T-helper 2 cell treated with Interferon-gamma antibody and Interleukin-4, amounts not matched to agents 100 ng/mL and 5 ng/mL, for 36 hours (primary cell): ENCODE measurements at regions not wholly inside any gene's neighbourhood (a gene's known extent, or its start where the extent isn't known, plus 50 kb on each side); places are given as distances from the start of the nearest gene placed in this dataset.
"Not testable (repeated sequence)": the region's sequence is repeated elsewhere in the genome, so short reads cannot be mapped to it uniquely, and the experiment has no call there.

ENCODE experiments used
- intact Hi-C: fragments of 100-400 bp; cut with micrococcal nuclease; formaldehyde crosslinking; loops from one replicate; pipeline ENCODE4 v1.15.1; 2023

DNA sequence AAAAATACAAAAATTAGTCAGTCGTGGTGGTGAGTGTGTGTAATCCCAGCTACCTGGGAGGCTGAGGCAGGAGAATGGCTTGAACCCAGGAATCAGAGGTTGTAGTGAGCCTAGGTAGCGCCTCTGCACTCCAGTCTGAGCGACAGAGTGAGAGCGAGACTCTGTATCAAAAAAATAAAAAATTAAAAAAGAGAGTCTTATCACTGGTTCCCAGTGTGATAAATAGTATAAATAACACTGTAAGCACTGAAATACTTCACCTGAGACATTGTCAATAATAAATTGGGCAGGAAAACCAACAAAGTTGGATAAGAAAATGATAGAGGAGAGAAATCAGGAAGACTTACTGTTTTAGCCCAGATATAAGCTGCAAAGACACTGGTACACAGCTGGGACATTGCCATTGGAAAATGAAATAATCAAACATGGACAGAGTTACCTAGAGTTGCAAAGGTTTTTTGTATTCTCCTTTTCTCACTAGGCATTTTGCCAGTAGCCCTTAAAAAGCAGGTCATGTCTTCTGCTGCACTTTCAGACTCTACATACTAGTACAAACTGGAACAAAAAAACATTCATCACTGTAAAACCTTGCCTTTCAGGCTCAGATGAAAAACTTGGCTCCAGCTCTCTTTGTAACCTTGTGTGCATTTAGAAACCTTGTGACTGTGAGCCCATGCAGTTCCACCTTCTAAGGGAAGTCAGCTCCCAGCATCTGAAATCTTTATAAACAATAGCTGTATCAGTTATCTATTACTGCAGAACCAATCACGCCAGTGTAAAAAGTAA, 55.0 kb upstream of the PPP1R2C start:
- intact Hi-C loops: no loop called here

DNA sequence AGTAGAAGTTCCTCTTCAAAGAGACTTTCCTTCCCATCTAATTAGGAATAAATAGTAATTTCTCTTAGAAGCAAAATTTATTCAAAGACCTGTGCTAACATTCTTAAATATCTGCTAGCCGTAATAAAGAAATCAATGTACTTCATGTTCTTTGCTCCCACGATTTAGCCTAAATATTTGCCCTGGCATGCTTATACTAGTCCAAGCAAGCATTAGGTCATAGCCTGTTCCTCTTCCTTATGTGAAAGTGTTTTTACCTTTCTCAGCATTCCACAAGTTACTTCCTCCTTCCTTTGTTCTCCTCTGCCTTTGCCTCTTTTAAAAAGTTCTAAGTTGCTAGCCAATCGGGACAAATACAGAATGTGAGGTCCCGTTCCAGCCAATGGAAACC, 55.6 kb upstream of the PPP1R2C start:
- intact Hi-C loops: not testable (repeated sequence)

DNA sequence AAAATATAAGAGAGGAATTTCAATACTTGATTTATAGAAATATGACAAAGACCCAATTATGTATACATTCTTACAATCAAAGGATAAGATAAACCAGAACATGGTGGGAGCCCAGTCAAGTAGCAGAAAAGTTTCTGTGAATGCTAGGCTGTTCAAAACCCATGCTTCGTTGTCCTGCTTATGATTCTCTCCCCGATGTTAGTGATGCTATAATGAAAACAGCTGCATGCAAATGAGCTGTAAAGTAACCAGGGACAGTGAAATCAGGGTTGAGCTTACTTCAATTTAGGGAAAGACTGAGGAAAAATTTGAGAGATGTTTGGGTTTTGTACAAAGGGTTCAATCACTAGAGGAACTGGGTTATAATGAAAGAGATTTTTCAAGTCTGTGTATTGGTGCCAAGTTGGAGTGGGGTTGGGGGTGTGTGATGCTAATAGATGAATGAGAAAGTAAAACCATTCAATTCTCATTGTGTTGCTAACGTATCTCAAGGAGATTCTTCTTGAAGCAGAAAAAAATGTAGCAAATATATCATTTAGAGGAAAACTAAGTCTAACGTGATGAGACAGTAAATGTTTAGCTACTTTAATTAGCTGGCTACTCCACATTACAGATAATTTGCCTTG, 59.3 kb upstream of the PPP1R2C start:
- intact Hi-C loops: no loop called here

DNA sequence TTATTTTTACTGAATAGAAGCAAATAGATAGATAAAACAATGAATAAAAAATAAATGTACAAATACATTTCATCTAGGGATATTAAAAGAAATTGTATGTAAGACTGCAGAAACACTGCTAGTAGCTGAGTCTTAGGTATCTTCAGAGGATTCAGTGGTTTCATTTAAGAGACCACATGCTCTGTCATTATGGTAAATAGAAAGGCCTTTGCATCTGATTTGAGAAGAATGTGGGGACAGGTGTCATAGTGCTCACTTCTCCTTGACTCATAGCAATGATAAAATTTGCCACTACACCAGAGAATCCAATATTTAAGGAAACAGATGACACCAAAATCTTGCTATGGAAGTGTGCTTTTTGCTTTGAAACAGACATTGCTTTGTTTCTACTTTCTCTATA, 59.8 kb upstream of the PPP1R2C start:
- intact Hi-C loops: no loop called here

DNA sequence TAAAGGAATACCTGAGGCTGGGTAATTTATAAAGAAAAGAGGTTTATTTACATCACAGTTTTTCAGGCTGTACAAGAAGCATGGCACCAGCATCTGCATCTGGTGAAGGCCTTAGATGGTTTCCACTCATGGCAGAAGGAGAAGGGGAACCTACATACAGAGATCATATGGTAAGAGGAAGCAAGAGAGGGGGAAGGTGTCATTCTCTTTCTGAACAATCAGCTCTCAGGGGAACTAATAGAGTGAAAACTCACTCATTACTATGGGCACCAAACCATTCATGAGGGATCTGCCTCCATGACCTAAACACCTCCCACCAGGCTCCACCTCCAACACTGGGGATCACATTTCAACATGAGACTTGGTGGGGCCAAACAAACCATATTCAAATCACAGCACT, 61.7 kb upstream of the PPP1R2C start:
- intact Hi-C loops: no loop called here

DNA sequence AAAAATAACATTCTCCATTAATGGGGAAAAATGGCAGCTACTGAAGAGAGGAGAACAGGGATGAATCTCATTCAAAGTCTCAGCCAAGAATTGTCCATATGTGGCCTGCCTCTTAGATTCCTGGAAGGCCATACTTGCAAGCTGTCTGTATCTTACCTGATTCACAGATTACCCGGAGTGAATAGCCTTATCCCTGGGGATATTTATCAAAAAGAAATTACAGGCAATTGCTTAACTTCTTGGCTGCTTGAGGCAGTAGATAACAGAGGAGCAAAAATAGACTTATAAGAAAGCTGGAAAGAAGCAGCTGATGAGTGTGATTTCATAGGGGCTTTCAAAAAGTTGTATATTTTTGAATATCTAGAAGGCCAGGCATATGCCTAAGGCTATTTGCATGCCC, 68.8 kb upstream of the PPP1R2C start:
- intact Hi-C loops: no loop called here

DNA sequence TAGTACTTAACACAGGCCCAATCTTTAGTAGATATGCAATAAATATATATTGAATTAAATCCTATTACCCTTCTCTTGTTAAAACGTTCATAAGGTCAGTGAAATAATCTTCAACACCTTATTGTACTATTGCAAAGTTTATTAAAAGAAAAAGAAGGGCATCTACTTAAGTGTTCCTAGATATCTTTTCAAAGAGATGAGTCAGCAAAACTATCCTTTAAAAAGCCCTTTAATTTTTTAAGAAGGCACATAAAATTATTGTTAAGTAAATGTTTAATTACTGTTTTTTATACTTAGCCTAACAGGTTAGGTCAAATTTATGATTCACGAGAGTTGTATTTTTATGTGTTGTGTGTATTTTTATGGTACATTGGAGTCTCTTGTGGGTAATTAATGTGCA, 77.3 kb upstream of the PPP1R2C start:
- intact Hi-C loops: no loop called here

DNA sequence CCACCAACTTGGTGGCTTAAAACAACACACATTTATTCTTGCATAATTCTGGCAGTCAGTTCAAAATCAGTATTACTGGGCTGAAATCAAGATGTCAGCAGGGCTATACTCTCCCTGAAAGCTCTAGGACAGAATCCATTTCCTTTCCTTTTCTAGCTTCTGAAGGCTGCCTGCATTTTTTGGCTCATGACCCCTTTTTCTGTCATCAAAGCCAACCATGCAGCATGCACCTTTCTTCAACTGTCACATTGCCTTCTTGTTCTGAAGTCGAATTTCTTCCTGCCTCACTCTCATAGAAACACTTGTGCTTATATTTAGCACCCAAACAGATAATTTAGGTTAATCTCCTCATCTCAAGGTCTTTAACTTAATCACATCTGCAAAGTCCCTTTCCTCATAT, 79.8 kb upstream of the PPP1R2C start:
- intact Hi-C loops: no loop called here

DNA sequence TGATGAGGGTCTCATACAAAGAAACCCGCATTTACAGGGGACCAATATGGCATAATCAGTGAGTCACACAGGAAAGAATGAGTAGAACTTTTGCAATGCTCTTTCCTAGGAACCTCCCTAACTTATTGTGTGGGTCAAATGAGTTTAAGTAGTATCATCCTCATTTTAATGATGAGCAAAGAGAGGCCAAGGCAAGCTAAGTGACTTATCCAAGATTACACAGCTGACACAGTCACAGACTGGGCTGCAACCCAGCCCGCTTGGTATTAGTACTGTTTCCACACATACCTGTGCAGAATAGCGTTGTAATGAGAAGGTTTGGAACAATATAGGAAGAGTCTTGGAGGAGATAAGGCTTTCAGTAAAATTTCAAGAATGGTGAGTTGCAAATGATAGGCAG, 91.0 kb upstream of the PPP1R2C start:
- intact Hi-C loops: no loop called here

DNA sequence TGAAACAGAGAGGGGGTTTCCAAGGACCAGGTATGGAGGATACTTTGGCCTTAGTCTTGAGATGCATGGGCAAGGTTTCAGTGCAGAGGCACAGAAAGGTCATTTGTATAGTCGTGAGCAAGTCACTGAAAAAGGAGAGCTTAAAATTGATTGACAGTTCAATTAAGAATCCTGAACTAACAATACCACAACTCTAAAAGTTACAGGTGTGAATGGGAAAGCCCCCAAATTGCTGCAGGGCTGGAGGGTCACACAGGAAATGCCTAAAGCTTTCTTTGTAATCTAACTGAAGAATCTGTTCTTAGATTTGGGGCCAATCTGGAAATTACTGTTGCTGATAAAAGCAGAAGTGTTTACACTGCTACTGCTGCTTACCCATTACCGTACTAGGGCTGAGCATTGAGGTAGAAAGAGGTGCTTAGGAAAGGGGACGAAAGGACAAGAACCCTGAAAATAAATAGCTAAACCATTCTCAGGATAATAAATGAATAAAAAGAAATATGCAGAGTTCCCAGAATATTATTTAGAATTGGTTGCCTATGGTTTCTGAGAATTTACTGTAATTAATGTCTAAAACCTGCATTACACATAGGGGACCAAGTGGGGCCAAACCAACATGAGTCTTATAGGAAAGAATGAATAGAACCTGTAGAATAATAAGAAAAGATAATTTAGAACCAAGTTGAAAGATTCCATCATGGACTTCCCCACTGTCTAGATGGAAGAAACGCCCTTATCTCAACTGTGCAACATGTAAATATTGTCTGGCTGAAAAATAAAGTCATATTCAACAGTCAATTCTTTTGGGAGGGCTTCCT, 91.9 kb upstream of the PPP1R2C start:
- intact Hi-C loops: no loop called here

DNA sequence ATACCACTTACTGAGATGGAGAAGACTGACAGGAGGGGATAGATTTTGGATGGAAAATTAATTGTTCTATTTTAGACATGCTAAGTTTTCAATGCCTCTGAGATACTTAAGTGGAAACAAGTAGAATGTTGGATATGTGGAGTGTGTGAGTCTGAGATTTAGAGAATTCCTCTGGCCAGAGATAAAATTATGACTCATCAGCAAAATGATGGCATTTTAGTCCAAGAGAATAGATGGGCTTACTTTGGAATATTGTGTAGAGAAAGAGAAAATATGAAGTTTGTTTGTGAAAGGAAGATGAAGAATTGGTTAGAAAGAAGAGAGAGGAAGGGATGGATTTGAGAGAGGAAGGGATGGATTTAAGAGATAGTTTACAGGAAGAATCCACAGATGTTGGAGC, 108.6 kb upstream of the PPP1R2C start:
- intact Hi-C loops: no loop called here

DNA sequence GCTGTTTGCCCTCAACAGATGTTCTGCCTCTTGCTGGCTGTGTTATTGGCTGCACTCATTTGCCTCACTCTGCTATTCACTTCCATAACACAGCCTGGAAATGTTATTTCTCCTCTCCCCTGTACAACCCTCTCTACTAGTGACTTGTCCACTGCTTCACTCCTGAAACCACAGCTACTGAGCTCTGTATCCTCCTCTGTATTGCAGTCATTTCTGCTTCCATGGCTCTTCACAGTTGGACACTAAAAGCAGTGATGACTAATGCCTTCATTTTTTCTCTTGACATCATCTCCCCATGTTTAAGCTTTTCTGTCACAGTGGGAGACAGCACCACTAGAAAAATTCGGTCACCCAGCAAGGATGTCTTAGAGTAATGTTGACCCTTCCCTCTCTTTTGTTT, 123.0 kb upstream of the PPP1R2C start:
- intact Hi-C loops: no loop called here

DNA sequence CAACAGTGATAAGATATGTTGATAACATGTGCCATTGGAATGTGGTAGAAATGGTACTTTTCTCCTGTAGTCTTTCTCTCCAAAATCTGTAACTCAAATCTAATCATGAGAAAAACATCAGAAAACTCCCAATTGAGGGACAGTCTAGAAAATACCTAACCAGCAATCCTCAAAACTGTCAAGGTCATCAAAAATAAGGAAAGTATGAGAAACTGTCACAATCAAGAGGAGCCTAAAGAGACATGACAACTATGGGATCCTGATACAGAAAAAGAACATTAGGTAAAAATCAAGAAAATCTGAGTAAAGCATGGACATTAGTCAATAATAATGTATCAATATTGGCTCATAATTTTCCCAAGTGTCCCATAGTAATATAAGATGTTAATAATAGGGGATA, 124.5 kb upstream of the PPP1R2C start:
- intact Hi-C loops: no loop called here

DNA sequence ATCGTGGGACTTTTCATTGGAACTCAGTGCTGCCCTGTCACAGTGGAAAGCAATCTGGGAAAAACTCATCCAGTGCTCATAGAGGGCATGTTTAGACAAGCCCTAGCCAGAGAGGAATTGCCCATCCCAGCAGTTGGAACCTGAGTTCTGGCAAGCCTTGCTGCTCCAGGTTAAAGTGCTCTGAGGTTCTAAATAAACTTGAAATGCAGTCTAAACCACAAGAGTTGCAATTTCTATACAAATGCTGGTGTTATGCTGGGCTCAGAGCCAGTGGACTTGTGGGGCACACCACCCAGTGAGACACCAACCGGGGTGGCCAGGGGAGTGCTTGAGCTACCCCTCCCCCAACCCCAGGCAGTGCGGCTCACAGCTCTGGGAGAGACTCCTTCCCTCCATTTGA, 142.8 kb upstream of the PPP1R2C start:
- intact Hi-C loops: no loop called here

DNA sequence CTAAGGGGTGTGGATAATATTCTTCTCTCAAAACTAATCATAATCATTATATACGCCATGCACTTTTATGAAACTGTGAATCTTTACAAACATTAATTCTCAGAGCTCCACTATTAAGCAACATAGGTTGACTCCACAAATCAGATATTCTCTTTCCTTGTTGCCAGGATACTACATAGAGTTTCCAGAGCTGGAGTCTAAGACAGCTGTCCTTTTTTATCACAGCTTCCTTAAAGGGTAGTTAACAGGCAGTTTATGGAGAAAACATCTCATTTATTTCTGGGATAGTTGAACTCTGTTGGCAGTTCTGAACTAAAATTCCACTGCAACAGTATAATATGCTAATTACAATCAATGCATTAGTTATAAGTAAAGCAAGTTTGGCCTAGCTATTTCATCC, 152.1 kb upstream of the PPP1R2C start:
- intact Hi-C loops: no loop called here

DNA sequence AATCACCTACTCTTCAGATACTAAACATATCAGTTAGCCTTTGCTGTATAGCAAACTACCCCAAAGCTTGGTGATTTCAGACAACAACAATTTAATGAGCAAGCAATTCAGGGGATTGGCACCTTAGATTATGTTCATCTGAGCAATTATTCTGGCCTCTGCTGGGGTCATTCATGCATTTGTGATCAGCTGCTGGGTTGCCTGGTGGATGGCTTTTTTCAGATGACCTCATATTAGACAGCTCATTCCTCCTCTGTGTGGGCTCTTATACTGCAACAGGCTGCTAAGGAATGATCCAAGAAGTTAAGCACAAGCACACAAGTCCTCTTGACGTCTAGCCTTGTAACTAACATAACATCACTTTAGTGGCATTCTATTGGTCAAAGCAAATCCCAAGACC, 153.0 kb upstream of the PPP1R2C start:
- intact Hi-C loops: no loop called here

DNA sequence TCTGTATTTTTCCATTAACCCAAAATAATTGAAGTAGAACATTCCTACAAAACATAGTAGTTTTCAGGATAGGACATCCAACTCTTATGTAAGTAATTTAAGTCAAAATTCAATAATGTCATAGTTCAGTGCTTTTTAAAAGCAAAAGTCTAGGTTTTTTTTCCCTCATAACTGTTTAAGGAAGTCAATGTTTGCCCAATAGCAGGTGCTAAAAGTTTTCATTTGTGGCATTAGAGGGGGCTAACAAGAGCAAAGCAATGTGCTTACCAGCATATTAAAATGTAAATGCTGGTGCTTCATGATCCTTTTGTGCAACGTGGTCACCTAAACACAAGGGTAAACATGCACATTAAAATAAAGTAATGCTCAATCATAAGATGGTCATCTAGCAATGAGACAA, 155.2 kb upstream of the PPP1R2C start:
- intact Hi-C loops: no loop called here

DNA sequence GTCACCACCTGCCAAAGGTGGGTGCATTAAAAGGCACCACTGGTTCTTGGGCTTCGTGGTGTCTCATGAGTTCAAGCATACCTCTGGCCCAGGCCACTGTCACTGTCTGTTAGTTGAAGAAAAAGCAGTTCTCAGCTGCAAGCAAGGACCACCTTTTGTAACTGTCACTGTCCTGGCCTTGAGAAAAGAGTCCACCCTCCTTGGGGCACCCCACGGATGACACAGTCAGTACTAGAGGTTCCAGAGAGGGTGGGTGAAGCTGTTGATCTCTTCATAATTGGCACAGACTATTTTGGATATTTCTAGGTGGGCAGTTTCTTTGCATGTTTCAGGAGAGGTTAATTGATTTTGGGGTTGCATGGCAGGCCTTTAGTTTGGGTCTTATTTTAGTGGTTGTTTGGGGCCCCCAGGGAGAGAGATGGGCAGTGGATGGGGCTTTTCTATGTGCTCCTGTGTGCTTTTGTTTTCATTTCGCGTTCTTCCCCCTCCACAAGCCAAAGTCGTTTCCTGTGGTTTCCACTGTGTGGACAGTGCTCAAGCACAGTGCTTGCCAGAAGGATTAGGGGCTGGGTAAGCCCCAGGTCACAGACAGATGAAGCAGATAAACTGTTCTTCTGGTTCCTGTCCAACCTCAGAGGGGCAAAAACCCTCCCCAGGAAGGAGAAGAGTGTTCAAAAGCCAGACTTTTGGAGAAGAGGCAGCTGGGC, 156.2 kb upstream of the PPP1R2C start:
- intact Hi-C loops: no loop called here

DNA sequence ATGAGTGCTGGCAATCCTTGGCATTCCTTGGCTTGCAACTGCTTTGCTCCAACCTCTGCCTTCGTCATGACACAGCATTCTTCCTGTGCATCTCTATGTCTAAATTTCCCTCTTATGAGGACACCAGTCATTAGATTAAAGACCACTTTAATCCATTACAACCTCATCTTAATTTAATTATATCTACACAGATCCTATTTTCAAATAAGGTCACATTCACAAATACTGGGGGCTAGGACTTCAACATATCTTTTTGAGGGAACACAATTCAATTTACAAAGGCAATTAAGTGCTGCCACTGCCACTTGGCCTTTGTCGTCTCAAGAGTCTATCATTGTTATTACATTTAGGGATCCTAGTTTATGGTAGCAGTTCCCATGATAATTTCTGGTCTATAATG, 163.7 kb upstream of the PPP1R2C start:
- intact Hi-C loops: no loop called here

DNA sequence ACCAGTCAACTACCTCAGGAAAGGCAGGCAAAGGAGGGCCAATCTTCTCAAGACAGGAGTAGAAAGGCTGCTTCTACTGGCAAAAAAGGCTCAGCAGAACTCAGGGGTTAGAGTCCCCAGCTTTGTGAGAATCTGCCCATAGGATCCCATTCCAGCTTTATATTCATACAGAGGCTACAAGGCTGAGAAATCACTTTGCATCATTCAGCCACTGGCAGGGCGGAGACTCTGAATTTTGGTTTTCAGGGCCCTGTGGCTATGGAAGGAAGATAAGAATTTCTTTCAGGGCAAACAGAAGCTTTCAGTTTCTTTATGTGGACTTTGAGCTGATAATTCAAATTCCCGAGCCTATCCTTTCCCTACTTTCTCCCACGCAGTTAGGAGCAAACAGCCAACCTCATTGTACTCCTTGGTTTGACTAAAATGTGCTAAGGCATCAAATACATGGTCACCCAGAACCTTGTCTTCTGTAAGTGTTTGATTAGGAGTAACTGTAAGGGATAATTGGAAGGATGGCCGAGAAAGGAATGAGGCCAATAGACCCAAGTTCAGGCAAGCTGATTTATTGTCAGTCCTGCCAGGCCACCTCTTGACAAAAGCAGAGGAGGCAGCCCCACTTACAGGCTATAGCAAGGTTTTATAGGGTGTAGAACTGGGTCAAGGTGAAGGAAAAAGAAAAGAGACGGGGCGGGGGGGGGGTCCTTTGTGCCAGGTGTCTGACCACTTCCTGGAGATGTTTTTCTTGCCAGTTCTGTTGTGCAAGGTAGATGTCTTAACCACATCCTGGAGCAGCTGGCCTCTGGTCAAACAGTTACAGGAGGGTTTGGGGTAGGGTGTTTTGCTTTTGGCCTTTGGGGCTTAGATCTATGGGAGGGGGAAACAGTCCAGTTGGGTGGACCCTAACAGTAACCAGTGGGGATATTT, 165.3 kb upstream of the PPP1R2C start:
- intact Hi-C loops: no loop called here
